ENCODE measurements at regions not wholly inside any gene's neighbourhood (a gene's known extent, or its start where the extent isn't known, plus 50 kb on each side); places are given as distances from the start of the nearest gene placed in this dataset.
"Not testable (repeated sequence)": the region's sequence is repeated elsewhere in the genome, so short reads cannot be mapped to it uniquely, and the experiment has no call there.

DNA sequence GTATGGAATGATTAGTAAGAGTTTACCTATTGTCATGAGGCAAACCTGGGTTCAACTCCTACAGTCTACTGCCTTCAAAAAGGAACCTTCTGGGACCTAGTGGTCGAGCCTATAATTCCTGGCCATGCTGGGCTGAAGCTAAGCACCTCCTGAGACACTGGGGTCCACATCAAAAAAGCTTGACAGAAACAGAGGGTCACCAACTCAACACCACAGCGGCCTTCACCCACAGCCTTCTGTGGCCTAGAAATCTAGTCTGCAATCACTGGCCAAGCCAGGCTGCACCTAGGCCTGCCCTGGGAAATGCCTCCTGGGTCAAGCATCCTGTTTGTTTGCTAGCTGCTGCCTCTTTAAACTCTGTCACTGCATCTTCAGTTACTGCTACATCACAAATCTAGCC lies 153.9 kb upstream of the C11orf58 start:
- Histone ChIP-seq H3K36me3 (ENCODE audit: control insufficient read depth in 4 of 4, insufficient read depth in 3 of 4, low read depth in 1 of 4, low read length in 3 of 4) (no peaks in the 10 kb centered on the region), H3K4me1 (ENCODE audit: control insufficient read depth in 4 of 4, insufficient read depth in 4 of 4, low read length in 3 of 4) (no peaks in the 10 kb centered on the region), H3K4me3 (ENCODE audit: low read depth in 1 of 3, low read length in 3 of 3) (no peak overlapping the region), H3K9ac (ENCODE audit: low read depth in 1 of 2, low read length in 2 of 2) (no peak overlapping the region), H3K27ac (ENCODE audit: low read depth in 1 of 2, low read length in 2 of 2) (no peak overlapping the region), H3K9me3 (ENCODE audit: control insufficient read depth in 4 of 4, low read length in 3 of 4) (no peaks in the 10 kb centered on the region), H3K27me3 (ENCODE audit: control insufficient read depth in 4 of 4, insufficient read depth in 4 of 4, low read length in 3 of 4) (no peaks in the 10 kb centered on the region)
- TF ChIP-seq HNF4G (IDR thresholded peaks at IDR 0.05): no peak
- TF ChIP-seq RXRA (IDR thresholded peaks at IDR 0.05): no peak
- no peak for TF ChIP-seq FOXA1 (IDR thresholded peaks at IDR 0.05)
- no peak for TF ChIP-seq JUND (IDR thresholded peaks at IDR 0.05)
- TF ChIP-seq, protein P1, sequence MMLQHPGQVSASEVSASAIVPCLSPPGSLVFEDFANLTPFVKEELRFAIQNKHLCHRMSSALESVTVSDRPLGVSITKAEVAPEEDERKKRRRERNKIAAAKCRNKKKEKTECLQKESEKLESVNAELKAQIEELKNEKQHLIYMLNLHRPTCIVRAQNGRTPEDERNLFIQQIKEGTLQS (IDR thresholded peaks at IDR 0.05): no peak
- no peak for TF ChIP-seq CTCF (IDR thresholded peaks at IDR 0.05; ENCODE audit: low read depth, low read length, missing input control)
- TF ChIP-seq RAD21 (IDR thresholded peaks at IDR 0.05): no peak
- TF ChIP-seq GABPA (IDR thresholded peaks at IDR 0.05 in 1 of 2, conservative IDR thresholded peaks at IDR 0.05 in 1 of 2): no peak
- no peak for TF ChIP-seq REST (IDR thresholded peaks at IDR 0.05)
- TF ChIP-seq YY1 (IDR thresholded peaks at IDR 0.05): no peak
- no peak for TF ChIP-seq NR2F2 (IDR thresholded peaks at IDR 0.05)
- TF ChIP-seq ZBTB33 (IDR thresholded peaks at IDR 0.05): no peak
- no peak for TF ChIP-seq HNF4A (conservative IDR thresholded peaks at IDR 0.05)
- no peak for DNase-seq (ENCODE audit: low spot score)
- WGBS: 85% methylated on average over 2 of the region's 2 CpGs

DNA sequence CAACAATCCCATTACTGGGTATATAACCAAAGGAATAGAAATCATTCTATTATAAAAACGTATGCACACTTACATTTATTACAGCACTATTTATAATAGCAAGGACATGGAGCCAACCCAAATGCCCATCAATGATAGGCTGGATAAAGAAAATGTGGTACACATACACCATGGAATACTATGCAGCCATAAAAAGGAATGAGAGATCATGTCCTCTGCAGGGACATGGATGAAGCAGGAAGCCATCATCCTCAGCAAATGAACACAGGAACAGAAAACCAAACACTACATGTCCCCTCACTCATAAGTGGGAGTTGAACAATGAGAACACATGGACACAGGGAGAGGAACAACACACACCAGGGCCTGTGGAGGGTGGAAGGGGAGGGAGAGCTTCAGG lies 157.4 kb upstream of the C11orf58 start:
- H3K9me3 ChIP-seq (ENCODE audit: control insufficient read depth in 4 of 4, low read length in 3 of 4): not testable (repeated sequence)
- whole genome bisulfite sequencing: 84% methylated on average over 1 of the region's 1 CpG

More for the DNA sequence above, 157.4 kb upstream of the C11orf58 start:
- not testable (repeated sequence) for DNase-seq (ENCODE audit: low spot score); H3K27me3 ChIP-seq (ENCODE audit: control insufficient read depth in 4 of 4, insufficient read depth in 4 of 4, low read length in 3 of 4); H3K27ac ChIP-seq (ENCODE audit: low read depth in 1 of 2, low read length in 2 of 2); H3K4me3 ChIP-seq (ENCODE audit: low read depth in 1 of 3, low read length in 3 of 3); H3K4me1 ChIP-seq (ENCODE audit: control insufficient read depth in 4 of 4, insufficient read depth in 4 of 4, low read length in 3 of 4); H3K36me3 ChIP-seq (ENCODE audit: control insufficient read depth in 4 of 4, insufficient read depth in 3 of 4, low read depth in 1 of 4, low read length in 3 of 4); H3K9ac ChIP-seq (ENCODE audit: low read depth in 1 of 2, low read length in 2 of 2)
